ENCODE measurements at regions not wholly inside any gene's neighbourhood (a gene's known extent, or its start where the extent isn't known, plus 50 kb on each side); places are given as distances from the start of the nearest gene placed in this dataset.

- no peaks in the 10 kb centered on the region for H3K79me2 ChIP-seq (ENCODE audit: control insufficient read depth in 1 of 2, insufficient read depth in 2 of 2, low read length in 2 of 2)
- no peak overlapping the region for H2BK20ac ChIP-seq (ENCODE audit: low read length)
- no peaks in the 10 kb centered on the region for H3K27me3 ChIP-seq (replicated peaks in 1 of 4; ENCODE audit: control insufficient read depth in 3 of 4, extremely low read depth in 1 of 4, insufficient read depth in 3 of 4, low read length in 3 of 4)
- no peak overlapping the region for H3K4me3 ChIP-seq (ENCODE audit: extremely low read depth in 1 of 4, insufficient read depth in 2 of 4, low read depth in 3 of 4, low read length in 4 of 4)
- FAIRE-seq (peak; percentile 65), DNase-seq (ENCODE audit: low read depth in 1 of 2, low spot score in 2 of 2) (no peak)
- WGBS, 2 experiments (ENCODE audit: extremely low coverage in 1 of 2, insufficient coverage in 1 of 2, insufficient read length in 1 of 2, insufficient replicate concordance in 2 of 2, low coverage in 1 of 2, low lambda C conversion rate in 2 of 2, missing lambda C conversion rate in 1 of 2): 51% methylated on average over 3 of the region's 3 CpGs; no CpG with 5 or more reads in 1 of the 2 experiments
- no peaks in the 10 kb centered on the region for H3K9me3 ChIP-seq (ENCODE audit: insufficient read depth in 2 of 2, low read depth in 1 of 2, low read length in 1 of 2)
- no peak overlapping the region for H2BK120ac ChIP-seq (replicated peaks; ENCODE audit: low read depth, low read length)
- no peak overlapping the region for H4K8ac ChIP-seq (ENCODE audit: extremely low read depth, insufficient read depth, low read length)
- no peak overlapping the region for H3K23ac ChIP-seq (ENCODE audit: insufficient read length)
- no peaks in the 10 kb centered on the region for H3K23me2 ChIP-seq (ENCODE audit: low read depth, low read length)
- H2BK12ac ChIP-seq (ENCODE audit: low read depth, low read length): no peak overlapping the region
- H3K79me1 ChIP-seq (ENCODE audit: low read depth, low read length): no peaks in the 10 kb centered on the region
- H3K4ac ChIP-seq (replicated peaks; ENCODE audit: insufficient read length, low read depth, low read length): no peak overlapping the region
- H3K56ac ChIP-seq (replicated peaks; ENCODE audit: insufficient read length, low read depth, low read length): no peak overlapping the region
- H3K14ac ChIP-seq (ENCODE audit: insufficient read length): no peak overlapping the region
- H3K9ac ChIP-seq (replicated peaks in 1 of 4; ENCODE audit: extremely low read depth in 1 of 4, low read depth in 3 of 4, low read length in 3 of 4): no peak overlapping the region
- no peaks in the 10 kb centered on the region for H4K20me1 ChIP-seq (replicated peaks in 1 of 2; ENCODE audit: control insufficient read depth in 1 of 2, insufficient read depth in 2 of 2, low read length in 2 of 2)
- no peak overlapping the region for H2AK5ac ChIP-seq (ENCODE audit: low read depth, low read length)
- no peak overlapping the region for H2BK15ac ChIP-seq (ENCODE audit: low read length)
- no peaks in the 10 kb centered on the region for H3K36me3 ChIP-seq (ENCODE audit: control insufficient read depth in 2 of 4, insufficient read depth in 4 of 4, low read length in 3 of 4)
- H3K27ac ChIP-seq (ENCODE audit: low read depth, low read length): no peak overlapping the region
- no peak overlapping the region for H3K4me2 ChIP-seq (ENCODE audit: insufficient read depth in 1 of 2, low read depth in 2 of 2, low read length in 2 of 2)
- ChIA-PET POLR2A (ENCODE audit: partially characterized antibody) (interaction anchor here (1.6 kb wide), 1 partner anchor 12 kb away, joined by 5 read pairs; no protein-coding TSS in a partner anchor), CTCF (ENCODE audit: partially characterized antibody) (interaction anchor here (0.7 to 3.7 kb wide), 46 partner anchors 10 to 582 kb away, joined by 3 to 35 read pairs (median 4); partner anchors contain the start of gene GPR37)
- no peak overlapping the region for H4K5ac ChIP-seq (ENCODE audit: insufficient read length, low read depth, low read length)
- TF ChIP-seq ASH2L (IDR thresholded peaks at IDR 0.05; ENCODE audit: low read length): no peak
- TF ChIP-seq RBBP5 (IDR thresholded peaks at IDR 0.05; ENCODE audit: borderline replicate concordance, low read depth, low read length): no peak
- no peak for TF ChIP-seq HDAC2 (IDR thresholded peaks at IDR 0.05; ENCODE audit: borderline replicate concordance in 1 of 2, low read depth in 2 of 2, low read length in 2 of 2)
- no peak for TF ChIP-seq CTCF (IDR thresholded peaks at IDR 0.05; ENCODE audit: control extremely low read depth in 1 of 3, insufficient read depth in 1 of 3, low read depth in 1 of 3, low read length in 3 of 3)
- peak; percentile 67; the same call in 1 of the 2 replicates for TF ChIP-seq CEBPB (IDR thresholded peaks at IDR 0.05; ENCODE audit: low read depth, low read length)
- no peak for TF ChIP-seq SIN3A (conservative IDR thresholded peaks at IDR 0.05 in 1 of 2, IDR thresholded peaks at IDR 0.05 in 1 of 2; ENCODE audit: low read depth in 1 of 2, low read length in 2 of 2)
- no peak overlapping the region for H2BK5ac ChIP-seq (ENCODE audit: low read depth, low read length)
- peaks cover 0 to 7% (median 2%) of the 10 kb centered on the region in 4 experiments; a peak in 2 of 7 replicates for H3K4me1 ChIP-seq (replicated peaks in 1 of 4; ENCODE audit: control insufficient read depth in 3 of 4, insufficient read depth in 4 of 4, low read length in 3 of 4)
- no peak overlapping the region for H4K91ac ChIP-seq (replicated peaks; ENCODE audit: insufficient read length, low read length)
- H2AFZ ChIP-seq (ENCODE audit: low read length): 0 out of 2 replicates have a peak overlapping the region, but pooled peaks have one; percentile 47
- H3K18ac ChIP-seq (ENCODE audit: extremely low read depth, low read length): no peak overlapping the region
Measured at GRCh38 chr7:124275411-124275810, 242.5 kb upstream of the TMEM229A start.
